ENCODE measurements at regions not wholly inside any gene's neighbourhood (a gene's known extent, or its start where the extent isn't known, plus 50 kb on each side); places are given as distances from the start of the nearest gene placed in this dataset.
A peak's percentile ranks its signal among the peaks of the same experiment; 100 is the strongest.

GRCh38 chr6:86380571-86381125 lies 556.7 kb upstream of the HTR1E start:
- Histone ChIP-seq H3K9ac (ENCODE audit: low read length in 3 of 3) (no peak overlapping the region), H3K27ac (ENCODE audit: low read depth in 2 of 2, low read length in 2 of 2) (no peak overlapping the region), H3K27me3 (ENCODE audit: control insufficient read depth, insufficient read depth, low read length) (no peaks in the 10 kb centered on the region), H3K36me3 (ENCODE audit: control insufficient read depth in 2 of 3, insufficient read depth in 3 of 3, low read length in 3 of 3) (no peaks in the 10 kb centered on the region), H3K9me3 (ENCODE audit: control insufficient read depth in 2 of 3, insufficient read depth in 1 of 3, low read length in 3 of 3) (peaks cover 0 to under 1% (median 0%) of the 10 kb centered on the region in 3 donors), H3K4me3 (ENCODE audit: low read length in 3 of 3) (no peak overlapping the region), H3K4me1 (ENCODE audit: control insufficient read depth in 2 of 3, insufficient read depth in 2 of 3, low read depth in 1 of 3, low read length in 3 of 3) (no peaks in the 10 kb centered on the region)
- intact Hi-C loops (cut with DNase I) = no loop called here
- no peak for TF ChIP-seq CTCF (IDR thresholded peaks at IDR 0.05; ENCODE audit: borderline replicate concordance, extremely low read depth, insufficient read depth)
- DNase-seq (no peak), FAIRE-seq (no peak)

- no peaks in the 10 kb centered on the region for H3K27me3 ChIP-seq (ENCODE audit: control insufficient read depth, insufficient read depth, low read length)
- H3K36me3 ChIP-seq (ENCODE audit: control insufficient read depth in 2 of 3, insufficient read depth in 3 of 3, low read length in 3 of 3) = no peaks in the 10 kb centered on the region
- H3K27ac ChIP-seq (ENCODE audit: low read depth in 2 of 2, low read length in 2 of 2) = no peak overlapping the region
- FAIRE-seq = no peak
- no peaks in the 10 kb centered on the region for H3K9me3 ChIP-seq (ENCODE audit: control insufficient read depth in 2 of 3, insufficient read depth in 1 of 3, low read length in 3 of 3)
- no peaks in the 10 kb centered on the region for H3K4me1 ChIP-seq (ENCODE audit: control insufficient read depth in 2 of 3, insufficient read depth in 2 of 3, low read depth in 1 of 3, low read length in 3 of 3)
- H3K4me3 ChIP-seq (ENCODE audit: low read length in 3 of 3) = no peak overlapping the region
- H3K9ac ChIP-seq (ENCODE audit: low read length in 3 of 3) = no peak overlapping the region
- DNase-seq = peak in 1 of 5 donors; percentile 10
- no peak for TF ChIP-seq CTCF (IDR thresholded peaks at IDR 0.05; ENCODE audit: borderline replicate concordance, extremely low read depth, insufficient read depth)
- intact Hi-C loops (cut with DNase I) = no loop called here
These were observed 579.5 kb upstream of the HTR1E start for GRCh38 chr6:86357877-86358276.

GRCh38 chr6:86355271-86355670 lies 582.1 kb upstream of the HTR1E start:
- DNase-seq = no peak
- no peak for TF ChIP-seq CTCF (IDR thresholded peaks at IDR 0.05; ENCODE audit: borderline replicate concordance, extremely low read depth, insufficient read depth)

GRCh38 chr6:86331919-86332318 lies 605.4 kb upstream of the HTR1E start:
- TF ChIP-seq CTCF (IDR thresholded peaks at IDR 0.05; ENCODE audit: borderline replicate concordance, extremely low read depth, insufficient read depth) = no peak
- FAIRE-seq = no peak
- intact Hi-C loops (cut with DNase I) = no loop called here
- no peak for DNase-seq
- Histone ChIP-seq H3K27ac (ENCODE audit: low read depth in 2 of 2, low read length in 2 of 2) (no peak overlapping the region), H3K36me3 (ENCODE audit: control insufficient read depth in 2 of 3, insufficient read depth in 3 of 3, low read length in 3 of 3) (no peaks in the 10 kb centered on the region), H3K4me3 (ENCODE audit: low read length in 3 of 3) (no peak overlapping the region), H3K9ac (ENCODE audit: low read length in 3 of 3) (no peak overlapping the region), H3K9me3 (ENCODE audit: control insufficient read depth in 2 of 3, insufficient read depth in 1 of 3, low read length in 3 of 3) (no peaks in the 10 kb centered on the region), H3K27me3 (ENCODE audit: control insufficient read depth, insufficient read depth, low read length) (no peaks in the 10 kb centered on the region), H3K4me1 (ENCODE audit: control insufficient read depth in 2 of 3, insufficient read depth in 2 of 3, low read depth in 1 of 3, low read length in 3 of 3) (no peaks in the 10 kb centered on the region)

More at GRCh38 chr6:86355271-86355670, 582.1 kb upstream of the HTR1E start:
- H3K27ac ChIP-seq (ENCODE audit: low read depth in 2 of 2, low read length in 2 of 2) = no peak overlapping the region
- no peaks in the 10 kb centered on the region for H3K4me1 ChIP-seq (ENCODE audit: control insufficient read depth in 2 of 3, insufficient read depth in 2 of 3, low read depth in 1 of 3, low read length in 3 of 3)
- H3K9ac ChIP-seq (ENCODE audit: low read length in 3 of 3) = no peak overlapping the region
- no peaks in the 10 kb centered on the region for H3K9me3 ChIP-seq (ENCODE audit: control insufficient read depth in 2 of 3, insufficient read depth in 1 of 3, low read length in 3 of 3)
- no peak overlapping the region for H3K4me3 ChIP-seq (ENCODE audit: low read length in 3 of 3)
- no peaks in the 10 kb centered on the region for H3K36me3 ChIP-seq (ENCODE audit: control insufficient read depth in 2 of 3, insufficient read depth in 3 of 3, low read length in 3 of 3)
- H3K27me3 ChIP-seq (ENCODE audit: control insufficient read depth, insufficient read depth, low read length) = no peaks in the 10 kb centered on the region
- intact Hi-C loops (cut with DNase I) = no loop called here
- FAIRE-seq = no peak

All from kidney (tissue), 13 donors.